Erythroblast (primary cell): ENCODE measurements at regions not wholly inside any gene's neighbourhood (a gene's known extent, or its start where the extent isn't known, plus 50 kb on each side); places are given as distances from the start of the nearest gene placed in this dataset.

Experiments used
- GATA1 ChIP-seq: IDR thresholded peaks from 2 replicates; pipeline ENCODE4 v1.6.1; 2011; ENCODE audit warnings: low read depth, mild to moderate bottlenecking, control low read depth, low read length, moderate library complexity
- POLR2A ChIP-seq: IDR thresholded peaks from 2 replicates; pipeline ENCODE4 v1.6.1; 2011; ENCODE audit warnings: mild to moderate bottlenecking, low read length

DNA sequence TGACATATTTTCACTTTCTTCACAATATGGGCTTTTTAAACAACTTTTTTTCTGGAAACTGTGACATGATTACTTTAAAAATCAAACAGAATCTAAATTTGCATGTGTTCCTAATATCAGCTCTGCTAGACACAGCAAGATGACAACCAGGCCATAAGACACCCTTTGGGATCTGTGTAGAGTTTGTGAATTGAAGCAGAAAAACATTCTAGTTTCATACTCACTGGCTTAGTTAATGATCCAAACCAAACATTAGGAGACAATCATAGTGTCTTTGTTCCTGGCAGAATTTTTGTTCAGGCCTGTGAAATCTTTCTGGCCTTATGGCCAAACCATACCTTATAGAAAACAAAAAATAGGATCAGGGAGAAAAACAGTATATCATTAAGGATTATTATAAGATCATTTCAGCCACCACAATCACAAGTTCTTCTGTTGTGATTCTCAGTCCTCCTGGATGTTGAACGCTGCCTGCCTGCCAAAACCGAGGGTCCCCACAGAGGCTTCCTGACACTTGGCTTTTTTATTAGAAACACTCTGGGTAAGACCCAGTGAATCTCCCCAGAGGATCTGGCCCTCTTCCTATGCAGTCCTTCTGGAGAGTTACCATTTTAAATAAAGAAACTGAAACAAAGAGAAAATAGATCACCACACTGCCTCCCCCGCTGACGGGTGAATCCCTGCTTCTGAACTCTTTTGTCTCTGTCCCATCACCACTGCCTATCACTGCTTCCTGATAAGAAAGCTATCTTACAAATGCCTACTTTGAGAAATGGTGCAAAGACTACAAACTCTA, 79.2 kb upstream of the PPP1R3C start:
- TF ChIP-seq POLR2A (no peak), GATA1 (no peak)
